OCI-M2 (cell line): ENCODE measurements at regions not wholly inside any gene's neighbourhood (a gene's known extent, or its start where the extent isn't known, plus 50 kb on each side); places are given as distances from the start of the nearest gene placed in this dataset.

Experiments used
- DNase-seq: peaks from one replicate; lab custom pipeline; 2025; ENCODE audit not compliant: unreplicated experiment; lab: John Stamatoyannopoulos, UW

- no peak for DNase-seq
These were observed 94.4 kb upstream of the PRDM1 start for GRCh38 chr6:105991561-105992314.

- DNase-seq: no peak
These were observed 96.0 kb upstream of the PRDM1 start for GRCh38 chr6:105990151-105990550.

GRCh38 chr6:105988812-105989577, 97.1 kb upstream of the PRDM1 start:
- DNase-seq: no peak

- DNase-seq: no peak
These were observed 97.8 kb upstream of the PRDM1 start for GRCh38 chr6:105988321-105988720.

GRCh38 chr6:105987516-105987915, 98.6 kb upstream of the PRDM1 start:
- DNase-seq: no peak

GRCh38 chr6:105986998-105987397, 99.1 kb upstream of the PRDM1 start:
- no peak for DNase-seq

- DNase-seq: no peak
These were observed 100.1 kb upstream of the PRDM1 start for GRCh38 chr6:105985816-105986632.

GRCh38 chr6:105985098-105985815, 100.9 kb upstream of the PRDM1 start:
- no peak for DNase-seq

- no peak for DNase-seq
These were observed 102.4 kb upstream of the PRDM1 start for GRCh38 chr6:105983763-105984162.

GRCh38 chr6:105982761-105983540, 103.2 kb upstream of the PRDM1 start:
- no peak for DNase-seq

GRCh38 chr6:105981888-105982358, 104.2 kb upstream of the PRDM1 start:
- no peak for DNase-seq

- DNase-seq: no peak
These were observed 104.9 kb upstream of the PRDM1 start for GRCh38 chr6:105981002-105981887.

GRCh38 chr6:105978974-105979373, 107.2 kb upstream of the PRDM1 start:
- no peak for DNase-seq

GRCh38 chr6:105977934-105978504, 108.1 kb upstream of the PRDM1 start:
- no peak for DNase-seq

GRCh38 chr6:105974986-105975385, 111.2 kb upstream of the PRDM1 start:
- DNase-seq: no peak

GRCh38 chr6:105972440-105972839, 113.7 kb upstream of the PRDM1 start:
- DNase-seq: no peak

GRCh38 chr6:105968603-105969333, 117.4 kb upstream of the PRDM1 start:
- DNase-seq: no peak
